HEK293 (cell line): ENCODE measurements at regions not wholly inside any gene's neighbourhood (a gene's known extent, or its start where the extent isn't known, plus 50 kb on each side); places are given as distances from the start of the nearest gene placed in this dataset.

ENCODE experiments used
- CTCF ChIA-PET: fragments of 350-600 bp; formaldehyde crosslinking; extraction: SDS; loops from one replicate; lab custom pipeline; 2021; ENCODE audit warnings: antibody characterized with exemption; lab: Yijun Ruan, JAX
- POLR2A ChIA-PET: fragments of 300-600 bp; formaldehyde crosslinking; extraction: SDS; loops from one replicate; lab custom pipeline; 2020; ENCODE audit warnings: antibody characterized with exemption, inconsistent platforms; lab: Yijun Ruan, JAX
- H3K27ac ChIP-seq: fragments of 200-500 bp; sonication (Bioruptor generic); 2 replicates; pipeline ENCODE4 v1.5.1; 2014; ENCODE audit warnings: low read depth, low read length, control low read depth, inconsistent platforms; ENCODE audit errors: extremely low read depth
- H3K36me3 ChIP-seq, 2 experiments: fragments of 200-500 bp in 1 of 2; sonication (Bioruptor generic) in 1 of 2; 1 replicate in 1 of 2; 2 replicates in 1 of 2; pipeline ENCODE4 v1.5.1; 2014 to 2017; ENCODE audit warnings: inconsistent platforms in 2 of 2, low read length in 2 of 2; ENCODE audit not compliant: control insufficient read depth in 2 of 2, insufficient read depth in 1 of 2
- H3K4me1 ChIP-seq: fragments of 200-500 bp; sonication (Bioruptor generic); 2 replicates; pipeline ENCODE4 v1.5.1; 2014; ENCODE audit warnings: mild to moderate bottlenecking, low read length, inconsistent platforms; ENCODE audit not compliant: control insufficient read depth, insufficient read depth
- H3K4me3 ChIP-seq: 2 replicates; pipeline ENCODE4 v1.5.1; 2011; ENCODE audit warnings: low read depth, mild to moderate bottlenecking, control low read depth, low read length, moderate library complexity
- H3K9me3 ChIP-seq: fragments of 200-500 bp; sonication (Bioruptor generic); 2 replicates; pipeline ENCODE4 v1.5.1; 2014; ENCODE audit warnings: low read depth, low read length, inconsistent platforms; ENCODE audit not compliant: control insufficient read depth, insufficient read depth
- ZBTB20 ChIP-seq: fragments of 450-650 bp; formaldehyde crosslinking; IDR thresholded peaks from 2 replicates; pipeline ENCODE4 v1.5.1; 2016; ENCODE audit warnings: missing biosample characterization, missing genetic modification characterization
- ZFHX2 ChIP-seq: fragments of 450-650 bp; formaldehyde crosslinking; conservative IDR thresholded peaks from 2 replicates; pipeline ENCODE4 v1.5.1; 2016; ENCODE audit warnings: missing biosample characterization, missing genetic modification characterization
- ZNF404 ChIP-seq: fragments of 450-650 bp; formaldehyde crosslinking; IDR thresholded peaks from 2 replicates; pipeline ENCODE4 v1.5.1; 2017; ENCODE audit warnings: missing biosample characterization, missing genetic modification characterization
- ZNF660 ChIP-seq: fragments of 450-650 bp; IDR thresholded peaks from 2 replicates; pipeline ENCODE4 v1.5.1; 2018; ENCODE audit warnings: missing biosample characterization, mild to moderate bottlenecking, missing genetic modification characterization
- ZXDB ChIP-seq: fragments of 450-650 bp; formaldehyde crosslinking; IDR thresholded peaks from 2 replicates; pipeline ENCODE4 v1.5.1; 2016; ENCODE audit warnings: missing biosample characterization, missing genetic modification characterization
- TF ChIP-seq, protein P1 (sequence below): fragments of 450-650 bp; formaldehyde crosslinking; IDR thresholded peaks from 2 replicates; pipeline ENCODE4 v1.5.1; 2016; ENCODE audit warnings: missing biosample characterization, missing genetic modification characterization, borderline replicate concordance
- TF ChIP-seq, protein P2 (sequence below): fragments of 450-650 bp; IDR thresholded peaks from 2 replicates; pipeline ENCODE4 v1.5.1; 2018; ENCODE audit warnings: missing biosample characterization, mild to moderate bottlenecking, missing genetic modification characterization
- TF ChIP-seq, protein P3 (sequence below): fragments of 450-650 bp; formaldehyde crosslinking; IDR thresholded peaks from 2 replicates; pipeline ENCODE4 v1.5.1; 2016; ENCODE audit warnings: missing biosample characterization, missing genetic modification characterization
- TF ChIP-seq, protein P4 (sequence below): fragments of 450-650 bp; formaldehyde crosslinking; IDR thresholded peaks from 2 replicates; pipeline ENCODE4 v1.5.1; 2016; ENCODE audit warnings: missing biosample characterization, missing genetic modification characterization

DNA sequence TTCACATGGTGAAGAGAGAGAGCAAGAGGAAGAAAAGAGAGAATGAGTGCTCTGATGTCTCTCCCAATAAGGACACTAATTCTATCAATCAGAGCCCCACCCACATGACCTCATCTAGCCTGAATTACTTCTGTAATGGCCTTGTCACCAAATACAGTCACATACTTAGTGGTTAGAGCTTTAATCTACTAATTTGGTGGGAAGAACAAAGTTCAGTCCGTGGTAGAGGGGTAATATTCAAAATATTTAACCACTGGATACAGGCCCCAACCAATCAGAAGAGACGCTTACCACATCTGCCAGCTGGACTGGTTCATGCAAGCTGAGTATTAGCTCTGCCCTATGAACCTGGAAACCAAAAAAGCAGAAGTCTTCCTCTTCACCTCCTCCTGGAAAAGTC lies 336.3 kb upstream of the NFE2L3 start (continued):
- TF ChIP-seq, protein P1, sequence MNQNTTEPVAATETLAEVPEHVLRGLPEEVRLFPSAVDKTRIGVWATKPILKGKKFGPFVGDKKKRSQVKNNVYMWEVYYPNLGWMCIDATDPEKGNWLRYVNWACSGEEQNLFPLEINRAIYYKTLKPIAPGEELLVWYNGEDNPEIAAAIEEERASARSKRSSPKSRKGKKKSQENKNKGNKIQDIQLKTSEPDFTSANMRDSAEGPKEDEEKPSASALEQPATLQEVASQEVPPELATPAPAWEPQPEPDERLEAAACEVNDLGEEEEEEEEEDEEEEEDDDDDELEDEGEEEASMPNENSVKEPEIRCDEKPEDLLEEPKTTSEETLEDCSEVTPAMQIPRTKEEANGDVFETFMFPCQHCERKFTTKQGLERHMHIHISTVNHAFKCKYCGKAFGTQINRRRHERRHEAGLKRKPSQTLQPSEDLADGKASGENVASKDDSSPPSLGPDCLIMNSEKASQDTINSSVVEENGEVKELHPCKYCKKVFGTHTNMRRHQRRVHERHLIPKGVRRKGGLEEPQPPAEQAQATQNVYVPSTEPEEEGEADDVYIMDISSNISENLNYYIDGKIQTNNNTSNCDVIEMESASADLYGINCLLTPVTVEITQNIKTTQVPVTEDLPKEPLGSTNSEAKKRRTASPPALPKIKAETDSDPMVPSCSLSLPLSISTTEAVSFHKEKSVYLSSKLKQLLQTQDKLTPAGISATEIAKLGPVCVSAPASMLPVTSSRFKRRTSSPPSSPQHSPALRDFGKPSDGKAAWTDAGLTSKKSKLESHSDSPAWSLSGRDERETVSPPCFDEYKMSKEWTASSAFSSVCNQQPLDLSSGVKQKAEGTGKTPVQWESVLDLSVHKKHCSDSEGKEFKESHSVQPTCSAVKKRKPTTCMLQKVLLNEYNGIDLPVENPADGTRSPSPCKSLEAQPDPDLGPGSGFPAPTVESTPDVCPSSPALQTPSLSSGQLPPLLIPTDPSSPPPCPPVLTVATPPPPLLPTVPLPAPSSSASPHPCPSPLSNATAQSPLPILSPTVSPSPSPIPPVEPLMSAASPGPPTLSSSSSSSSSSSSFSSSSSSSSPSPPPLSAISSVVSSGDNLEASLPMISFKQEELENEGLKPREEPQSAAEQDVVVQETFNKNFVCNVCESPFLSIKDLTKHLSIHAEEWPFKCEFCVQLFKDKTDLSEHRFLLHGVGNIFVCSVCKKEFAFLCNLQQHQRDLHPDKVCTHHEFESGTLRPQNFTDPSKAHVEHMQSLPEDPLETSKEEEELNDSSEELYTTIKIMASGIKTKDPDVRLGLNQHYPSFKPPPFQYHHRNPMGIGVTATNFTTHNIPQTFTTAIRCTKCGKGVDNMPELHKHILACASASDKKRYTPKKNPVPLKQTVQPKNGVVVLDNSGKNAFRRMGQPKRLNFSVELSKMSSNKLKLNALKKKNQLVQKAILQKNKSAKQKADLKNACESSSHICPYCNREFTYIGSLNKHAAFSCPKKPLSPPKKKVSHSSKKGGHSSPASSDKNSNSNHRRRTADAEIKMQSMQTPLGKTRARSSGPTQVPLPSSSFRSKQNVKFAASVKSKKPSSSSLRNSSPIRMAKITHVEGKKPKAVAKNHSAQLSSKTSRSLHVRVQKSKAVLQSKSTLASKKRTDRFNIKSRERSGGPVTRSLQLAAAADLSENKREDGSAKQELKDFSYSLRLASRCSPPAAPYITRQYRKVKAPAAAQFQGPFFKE (tag by site-specific recombination) = no peak
- TF ChIP-seq, protein P2, sequence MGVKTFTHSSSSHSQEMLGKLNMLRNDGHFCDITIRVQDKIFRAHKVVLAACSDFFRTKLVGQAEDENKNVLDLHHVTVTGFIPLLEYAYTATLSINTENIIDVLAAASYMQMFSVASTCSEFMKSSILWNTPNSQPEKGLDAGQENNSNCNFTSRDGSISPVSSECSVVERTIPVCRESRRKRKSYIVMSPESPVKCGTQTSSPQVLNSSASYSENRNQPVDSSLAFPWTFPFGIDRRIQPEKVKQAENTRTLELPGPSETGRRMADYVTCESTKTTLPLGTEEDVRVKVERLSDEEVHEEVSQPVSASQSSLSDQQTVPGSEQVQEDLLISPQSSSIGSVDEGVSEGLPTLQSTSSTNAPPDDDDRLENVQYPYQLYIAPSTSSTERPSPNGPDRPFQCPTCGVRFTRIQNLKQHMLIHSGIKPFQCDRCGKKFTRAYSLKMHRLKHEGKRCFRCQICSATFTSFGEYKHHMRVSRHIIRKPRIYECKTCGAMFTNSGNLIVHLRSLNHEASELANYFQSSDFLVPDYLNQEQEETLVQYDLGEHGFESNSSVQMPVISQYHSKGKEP (tag by site-specific recombination) = no peak
- TF ChIP-seq, protein P3, sequence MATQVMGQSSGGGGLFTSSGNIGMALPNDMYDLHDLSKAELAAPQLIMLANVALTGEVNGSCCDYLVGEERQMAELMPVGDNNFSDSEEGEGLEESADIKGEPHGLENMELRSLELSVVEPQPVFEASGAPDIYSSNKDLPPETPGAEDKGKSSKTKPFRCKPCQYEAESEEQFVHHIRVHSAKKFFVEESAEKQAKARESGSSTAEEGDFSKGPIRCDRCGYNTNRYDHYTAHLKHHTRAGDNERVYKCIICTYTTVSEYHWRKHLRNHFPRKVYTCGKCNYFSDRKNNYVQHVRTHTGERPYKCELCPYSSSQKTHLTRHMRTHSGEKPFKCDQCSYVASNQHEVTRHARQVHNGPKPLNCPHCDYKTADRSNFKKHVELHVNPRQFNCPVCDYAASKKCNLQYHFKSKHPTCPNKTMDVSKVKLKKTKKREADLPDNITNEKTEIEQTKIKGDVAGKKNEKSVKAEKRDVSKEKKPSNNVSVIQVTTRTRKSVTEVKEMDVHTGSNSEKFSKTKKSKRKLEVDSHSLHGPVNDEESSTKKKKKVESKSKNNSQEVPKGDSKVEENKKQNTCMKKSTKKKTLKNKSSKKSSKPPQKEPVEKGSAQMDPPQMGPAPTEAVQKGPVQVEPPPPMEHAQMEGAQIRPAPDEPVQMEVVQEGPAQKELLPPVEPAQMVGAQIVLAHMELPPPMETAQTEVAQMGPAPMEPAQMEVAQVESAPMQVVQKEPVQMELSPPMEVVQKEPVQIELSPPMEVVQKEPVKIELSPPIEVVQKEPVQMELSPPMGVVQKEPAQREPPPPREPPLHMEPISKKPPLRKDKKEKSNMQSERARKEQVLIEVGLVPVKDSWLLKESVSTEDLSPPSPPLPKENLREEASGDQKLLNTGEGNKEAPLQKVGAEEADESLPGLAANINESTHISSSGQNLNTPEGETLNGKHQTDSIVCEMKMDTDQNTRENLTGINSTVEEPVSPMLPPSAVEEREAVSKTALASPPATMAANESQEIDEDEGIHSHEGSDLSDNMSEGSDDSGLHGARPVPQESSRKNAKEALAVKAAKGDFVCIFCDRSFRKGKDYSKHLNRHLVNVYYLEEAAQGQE (tag by site-specific recombination) = no peak
- TF ChIP-seq ZBTB20 (no peak), ZFHX2 (tag by site-specific recombination) (no peak), ZXDB (tag by site-specific recombination) (no peak)

DNA sequence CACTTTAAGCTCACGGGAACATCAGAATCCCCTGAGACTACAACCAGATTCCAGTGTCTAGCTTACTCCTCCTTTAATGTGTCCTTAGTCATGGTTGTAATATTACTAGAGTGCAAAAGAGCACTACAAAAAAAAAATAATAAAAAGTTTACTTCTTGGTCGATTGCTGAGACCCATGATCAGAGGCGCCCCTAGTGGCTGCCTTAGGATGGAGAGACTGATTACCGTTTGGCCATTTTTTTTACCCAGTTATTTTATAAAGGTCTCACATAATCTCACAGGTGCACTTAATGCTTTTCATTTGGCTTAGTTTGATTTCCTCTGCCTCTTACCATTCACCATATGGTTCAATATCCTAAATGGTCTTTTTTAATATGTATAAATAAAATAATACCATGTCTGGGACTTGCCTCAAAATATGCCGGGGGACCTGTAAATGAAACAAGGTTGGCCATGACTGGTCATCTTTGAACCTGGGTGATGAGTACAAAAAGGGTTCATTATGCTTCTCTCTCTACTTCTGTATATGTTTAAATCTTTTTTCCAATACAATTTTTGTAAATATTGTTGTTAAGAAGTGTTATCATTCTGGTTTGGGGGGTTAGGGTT lies 331.5 kb upstream of the NFE2L3 start:
- Histone ChIP-seq H3K9me3 (no peaks in the 10 kb centered on the region), H3K4me1 (no peaks in the 10 kb centered on the region), H3K27ac (no peak overlapping the region), H3K36me3 (no peaks in the 10 kb centered on the region), H3K4me3 (no peak overlapping the region)
- POLR2A ChIA-PET = no interaction called here
- CTCF ChIA-PET = interaction anchor here (0.6 to 2.5 kb wide), 16 partner anchors 9 to 1215 kb away, joined by 3 to 14 read pairs (median 4); no protein-coding TSS in a partner anchor
- TF ChIP-seq, protein P4, sequence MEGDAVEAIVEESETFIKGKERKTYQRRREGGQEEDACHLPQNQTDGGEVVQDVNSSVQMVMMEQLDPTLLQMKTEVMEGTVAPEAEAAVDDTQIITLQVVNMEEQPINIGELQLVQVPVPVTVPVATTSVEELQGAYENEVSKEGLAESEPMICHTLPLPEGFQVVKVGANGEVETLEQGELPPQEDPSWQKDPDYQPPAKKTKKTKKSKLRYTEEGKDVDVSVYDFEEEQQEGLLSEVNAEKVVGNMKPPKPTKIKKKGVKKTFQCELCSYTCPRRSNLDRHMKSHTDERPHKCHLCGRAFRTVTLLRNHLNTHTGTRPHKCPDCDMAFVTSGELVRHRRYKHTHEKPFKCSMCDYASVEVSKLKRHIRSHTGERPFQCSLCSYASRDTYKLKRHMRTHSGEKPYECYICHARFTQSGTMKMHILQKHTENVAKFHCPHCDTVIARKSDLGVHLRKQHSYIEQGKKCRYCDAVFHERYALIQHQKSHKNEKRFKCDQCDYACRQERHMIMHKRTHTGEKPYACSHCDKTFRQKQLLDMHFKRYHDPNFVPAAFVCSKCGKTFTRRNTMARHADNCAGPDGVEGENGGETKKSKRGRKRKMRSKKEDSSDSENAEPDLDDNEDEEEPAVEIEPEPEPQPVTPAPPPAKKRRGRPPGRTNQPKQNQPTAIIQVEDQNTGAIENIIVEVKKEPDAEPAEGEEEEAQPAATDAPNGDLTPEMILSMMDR = no peak
- TF ChIP-seq ZNF660 = peak; percentile 85

DNA sequence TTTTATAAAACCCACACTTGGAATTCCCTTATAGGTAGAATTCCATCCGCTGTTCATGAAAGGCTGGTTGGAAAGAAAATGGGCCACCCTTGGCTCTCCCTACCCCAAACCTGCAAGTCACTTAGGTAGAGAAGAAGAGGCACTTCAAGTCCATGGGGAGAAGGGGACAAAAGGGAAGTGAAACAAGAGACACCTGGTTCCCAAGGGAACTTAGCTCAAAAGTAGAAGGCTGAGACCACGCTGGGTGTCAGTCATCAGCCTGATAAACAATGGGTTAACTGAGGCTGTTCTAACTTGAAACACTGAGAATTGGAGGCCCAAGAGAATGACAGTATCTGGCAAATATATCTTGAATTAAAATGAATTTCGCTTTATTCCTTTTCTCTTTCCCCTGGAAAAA lies 330.8 kb upstream of the NFE2L3 start:
- Histone ChIP-seq H3K9me3 (no peaks in the 10 kb centered on the region), H3K4me3 (no peak overlapping the region), H3K4me1 (no peaks in the 10 kb centered on the region), H3K27ac (no peak overlapping the region), H3K36me3 (no peaks in the 10 kb centered on the region)
- ChIA-PET CTCF (interaction anchor here (0.6 to 2.5 kb wide), 10 partner anchors 9 to 1215 kb away, joined by 3 to 14 read pairs (median 4); no protein-coding TSS in a partner anchor), POLR2A (no interaction called here)
- TF ChIP-seq, protein P1 (tag by site-specific recombination) = no peak
- no peak for TF ChIP-seq ZNF404
